Activated CD8-positive, alpha-beta T cell treated with anti-CD3 and anti-CD28 coated beads, Interleukin-2, amount 10 ng/mL, durations not matched to agents 7 days and 5 days (primary cell): ENCODE measurements at regions not wholly inside any gene's neighbourhood (a gene's known extent, or its start where the extent isn't known, plus 50 kb on each side); places are given as distances from the start of the nearest gene placed in this dataset.
"Not testable (repeated sequence)": the region's sequence is repeated elsewhere in the genome, so short reads cannot be mapped to it uniquely, and the experiment has no call there.

Experiments
- ATAC-seq: fragments of 150-1000 bp; cut with Tn5 transposase; one replicate; pipeline ENCODE4 v1.10.0; 2021; ENCODE audit warnings: moderate library complexity
- CTCF ChIA-PET: fragments of 350-600 bp; sonication (Branson Sonifier 250); formaldehyde crosslinking; loops from one replicate; lab custom pipeline; 2021; ENCODE audit warnings: antibody characterized with exemption; lab: Charles Lee
- POLR2A ChIA-PET: fragments of 350-600 bp; sonication (Branson Sonifier 250); formaldehyde crosslinking; loops from one replicate; lab custom pipeline; 2021; ENCODE audit warnings: antibody characterized with exemption; lab: Charles Lee
- DNase-seq: peaks from one replicate; pipeline ENCODE4 v3.0.0-alpha.2; 2020
- H3K27ac Mint-ChIP-seq: one replicate; pipeline ENCODE4 v1.8.0; 2021; ENCODE audit warnings: mild to moderate bottlenecking, mixed read lengths
- H3K27me3 Mint-ChIP-seq: one replicate; pipeline ENCODE4 v1.8.0; 2021; ENCODE audit warnings: low read depth, mixed read lengths
- H3K36me3 Mint-ChIP-seq: one replicate; pipeline ENCODE4 v1.8.0; 2021; ENCODE audit warnings: low read depth, mixed read lengths
- H3K4me1 Mint-ChIP-seq: one replicate; pipeline ENCODE4 v1.8.0; 2021; ENCODE audit warnings: low read depth, mixed read lengths
- H3K4me3 Mint-ChIP-seq: one replicate; pipeline ENCODE4 v1.8.0; 2021; ENCODE audit warnings: mild to moderate bottlenecking, mixed read lengths
- H3K9me3 Mint-ChIP-seq: one replicate; pipeline ENCODE4 v1.8.0; 2022; ENCODE audit warnings: mixed read lengths; ENCODE audit not compliant: insufficient read depth

GRCh38 chr2:75379476-75380210 is 180.3 kb upstream of the TACR1 start:
- no peaks in the 10 kb centered on the region for H3K36me3 Mint-ChIP-seq
- H3K4me1 Mint-ChIP-seq: no peaks in the 10 kb centered on the region
- no peak overlapping the region for H3K4me3 Mint-ChIP-seq
- ATAC-seq (no peak), DNase-seq (no peak)
- ChIA-PET POLR2A (no interaction called here), CTCF (no interaction called here)
- H3K27me3 Mint-ChIP-seq: no peaks in the 10 kb centered on the region
- H3K9me3 Mint-ChIP-seq: no peaks in the 10 kb centered on the region
- no peak overlapping the region for H3K27ac Mint-ChIP-seq

- H3K4me1 Mint-ChIP-seq: no peaks in the 10 kb centered on the region
- DNase-seq (no peak), ATAC-seq (no peak)
- no peak overlapping the region for H3K27ac Mint-ChIP-seq
- ChIA-PET CTCF (no interaction called here), POLR2A (no interaction called here)
- no peaks in the 10 kb centered on the region for H3K27me3 Mint-ChIP-seq
- no peaks in the 10 kb centered on the region for H3K9me3 Mint-ChIP-seq
- no peaks in the 10 kb centered on the region for H3K36me3 Mint-ChIP-seq
- H3K4me3 Mint-ChIP-seq: no peak overlapping the region
Measured at GRCh38 chr2:75375646-75376582, 176.6 kb upstream of the TACR1 start.

- H3K27ac Mint-ChIP-seq, H3K4me1 Mint-ChIP-seq, H3K4me3 Mint-ChIP-seq, H3K36me3 Mint-ChIP-seq, DNase-seq, ATAC-seq, CTCF ChIA-PET, H3K27me3 Mint-ChIP-seq, H3K9me3 Mint-ChIP-seq, POLR2A ChIA-PET: not testable (repeated sequence)
Measured at GRCh38 chr2:75374414-75374957, 175.2 kb upstream of the TACR1 start.

- H3K27me3 Mint-ChIP-seq: no peaks in the 10 kb centered on the region
- no peak overlapping the region for H3K4me3 Mint-ChIP-seq
- peaks cover 4% of the 10 kb centered on the region for H3K9me3 Mint-ChIP-seq
- no peak overlapping the region for H3K27ac Mint-ChIP-seq
- ChIA-PET CTCF (no interaction called here), POLR2A (interaction anchor here (0.6 kb wide), 1 partner anchor 79 kb away, joined by 3 read pairs; no protein-coding TSS in a partner anchor)
- H3K4me1 Mint-ChIP-seq: no peaks in the 10 kb centered on the region
- H3K36me3 Mint-ChIP-seq: no peaks in the 10 kb centered on the region
- ATAC-seq: no peak
- no peak for DNase-seq
Measured at GRCh38 chr2:75367401-75367800, 168.1 kb upstream of the TACR1 start.

- Mint-ChIP-seq H3K4me3 (no peak overlapping the region), H3K27me3 (no peaks in the 10 kb centered on the region), H3K36me3 (no peaks in the 10 kb centered on the region), H3K4me1 (no peaks in the 10 kb centered on the region), H3K27ac (no peak overlapping the region), H3K9me3 (peaks cover 4% of the 10 kb centered on the region)
- POLR2A ChIA-PET: no interaction called here
- CTCF ChIA-PET: no interaction called here
- ATAC-seq: no peak
- DNase-seq: no peak
Measured at GRCh38 chr2:75361486-75361885, 162.2 kb upstream of the TACR1 start.

GRCh38 chr2:75360945-75361344 is 161.6 kb upstream of the TACR1 start:
- DNase-seq (no peak), ATAC-seq (no peak)
- Mint-ChIP-seq H3K27ac (no peak overlapping the region), H3K27me3 (no peaks in the 10 kb centered on the region), H3K4me3 (no peak overlapping the region), H3K4me1 (no peaks in the 10 kb centered on the region), H3K36me3 (no peaks in the 10 kb centered on the region), H3K9me3 (peaks cover 4% of the 10 kb centered on the region)
- ChIA-PET POLR2A (no interaction called here), CTCF (no interaction called here)

- H3K4me3 Mint-ChIP-seq: no peak overlapping the region
- CTCF ChIA-PET: no interaction called here
Measured at GRCh38 chr2:75356865-75357264, 157.5 kb upstream of the TACR1 start.

GRCh38 chr2:75353131-75353530 is 153.8 kb upstream of the TACR1 start:
- DNase-seq (no peak), ATAC-seq (no peak)
- ChIA-PET CTCF (no interaction called here), POLR2A (no interaction called here)
- Mint-ChIP-seq H3K4me3 (no peak overlapping the region), H3K36me3 (no peaks in the 10 kb centered on the region), H3K9me3 (no peaks in the 10 kb centered on the region), H3K4me1 (no peaks in the 10 kb centered on the region), H3K27ac (no peak overlapping the region), H3K27me3 (no peaks in the 10 kb centered on the region)

More at GRCh38 chr2:75356865-75357264, 157.5 kb upstream of the TACR1 start:
- no peaks in the 10 kb centered on the region for H3K4me1 Mint-ChIP-seq
- POLR2A ChIA-PET: no interaction called here
- H3K27ac Mint-ChIP-seq: no peak overlapping the region
- peaks cover 4% of the 10 kb centered on the region for H3K9me3 Mint-ChIP-seq
- no peak for DNase-seq
- no peaks in the 10 kb centered on the region for H3K27me3 Mint-ChIP-seq
- ATAC-seq: no peak
- no peaks in the 10 kb centered on the region for H3K36me3 Mint-ChIP-seq

GRCh38 chr2:75348307-75348706 is 149.0 kb upstream of the TACR1 start:
- no peaks in the 10 kb centered on the region for H3K27me3 Mint-ChIP-seq
- H3K36me3 Mint-ChIP-seq: no peaks in the 10 kb centered on the region
- H3K4me3 Mint-ChIP-seq: no peak overlapping the region
- POLR2A ChIA-PET: no interaction called here
- no peak for ATAC-seq
- H3K9me3 Mint-ChIP-seq: no peaks in the 10 kb centered on the region
- DNase-seq: no peak
- no peak overlapping the region for H3K27ac Mint-ChIP-seq
- CTCF ChIA-PET: no interaction called here
- no peaks in the 10 kb centered on the region for H3K4me1 Mint-ChIP-seq

- H3K4me3 Mint-ChIP-seq: no peak overlapping the region
- H3K9me3 Mint-ChIP-seq: no peaks in the 10 kb centered on the region
- no peaks in the 10 kb centered on the region for H3K27me3 Mint-ChIP-seq
- H3K27ac Mint-ChIP-seq: no peak overlapping the region
- ATAC-seq (no peak), DNase-seq (no peak)
- H3K36me3 Mint-ChIP-seq: no peaks in the 10 kb centered on the region
- POLR2A ChIA-PET: no interaction called here
- H3K4me1 Mint-ChIP-seq: no peaks in the 10 kb centered on the region
- CTCF ChIA-PET: interaction anchor here (1.1 kb wide), 1 partner anchor 26 kb away, joined by 4 read pairs; no protein-coding TSS in a partner anchor
Measured at GRCh38 chr2:75344146-75344545, 144.8 kb upstream of the TACR1 start.

GRCh38 chr2:75342504-75343175 is 143.3 kb upstream of the TACR1 start:
- ATAC-seq (no peak), DNase-seq (no peak)
- Mint-ChIP-seq H3K4me3 (no peak overlapping the region), H3K4me1 (no peaks in the 10 kb centered on the region), H3K27ac (no peak overlapping the region), H3K27me3 (no peaks in the 10 kb centered on the region), H3K36me3 (no peaks in the 10 kb centered on the region), H3K9me3 (no peaks in the 10 kb centered on the region)
- ChIA-PET POLR2A (no interaction called here), CTCF (no interaction called here)
